Posterior cingulate gyrus (tissue), 11 donors: ENCODE measurements at regions not wholly inside any gene's neighbourhood (a gene's known extent, or its start where the extent isn't known, plus 50 kb on each side); places are given as distances from the start of the nearest gene placed in this dataset.

Experiments used
- DNase-seq, 10 donors: peaks; one replicate each; pipeline versions ENCODE4 v3.0.0 to v3.0.0-alpha.2; 2020 to 2021; ENCODE audit warnings: mixed read lengths in 3 of 10
- intact Hi-C: fragments of 100-400 bp; cut with DNase I; formaldehyde crosslinking; loops from one replicate; pipeline ENCODE4 v1.15.1; 2023

DNA sequence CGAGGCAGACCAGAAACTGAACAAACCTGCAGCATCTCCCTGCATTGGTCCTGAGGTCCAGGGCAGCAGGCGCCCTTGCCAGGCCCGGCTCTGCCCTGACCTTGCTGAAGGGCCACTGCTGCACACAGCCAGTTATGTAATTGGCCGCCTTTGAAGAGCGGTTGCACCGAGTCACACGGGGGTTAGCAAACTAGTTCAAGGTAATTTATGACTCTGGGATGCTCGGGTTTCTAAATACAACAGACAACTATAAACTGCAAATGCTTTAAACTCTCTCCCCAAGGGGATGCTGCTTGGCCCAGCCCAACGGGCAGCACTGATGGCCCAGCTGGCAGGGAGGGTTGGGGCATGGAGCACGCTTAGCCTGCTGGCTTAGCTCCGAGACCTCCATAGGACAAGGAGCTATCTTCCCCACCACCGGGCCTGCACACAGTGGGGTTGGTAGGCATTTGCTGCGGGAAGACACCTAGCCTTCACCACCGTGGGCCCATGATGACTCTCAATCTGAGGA, 60.3 kb upstream of the IQSEC1 start:
- intact Hi-C loops: no loop called here
- DNase-seq: peak in 5 of 10 donors; percentile 5 to 75 (median 31)

GRCh38 chr3:13132731-13133410, 59.6 kb upstream of the IQSEC1 start:
- intact Hi-C loops: no loop called here

GRCh38 chr3:13132281-13132680, 59.1 kb upstream of the IQSEC1 start:
- intact Hi-C loops: no loop called here
- DNase-seq: peak in 2 of 10 donors; percentile 9 to 13

More at GRCh38 chr3:13132731-13133410, 59.6 kb upstream of the IQSEC1 start:
- DNase-seq: peak in 1 of 10 donors; percentile 18

GRCh38 chr3:13130464-13131193, 57.4 kb upstream of the IQSEC1 start:
- DNase-seq: peak in 1 of 10 donors; percentile 16
- intact Hi-C loops: no loop called here

- intact Hi-C loops: no loop called here
- peak in 3 of 10 donors; percentile 23 to 76 (median 57) for DNase-seq
Observed at GRCh38 chr3:13125092-13126015, 52.1 kb upstream of the IQSEC1 start.

- peak in 3 of 10 donors; percentile 32 to 60 (median 33) for DNase-seq
Observed at GRCh38 chr3:13124631-13125030, 51.4 kb upstream of the IQSEC1 start.

GRCh38 chr3:13123765-13124164, 50.5 kb upstream of the IQSEC1 start:
- intact Hi-C loops: no loop called here

More at GRCh38 chr3:13124631-13125030, 51.4 kb upstream of the IQSEC1 start:
- intact Hi-C loops: no loop called here

DNA sequence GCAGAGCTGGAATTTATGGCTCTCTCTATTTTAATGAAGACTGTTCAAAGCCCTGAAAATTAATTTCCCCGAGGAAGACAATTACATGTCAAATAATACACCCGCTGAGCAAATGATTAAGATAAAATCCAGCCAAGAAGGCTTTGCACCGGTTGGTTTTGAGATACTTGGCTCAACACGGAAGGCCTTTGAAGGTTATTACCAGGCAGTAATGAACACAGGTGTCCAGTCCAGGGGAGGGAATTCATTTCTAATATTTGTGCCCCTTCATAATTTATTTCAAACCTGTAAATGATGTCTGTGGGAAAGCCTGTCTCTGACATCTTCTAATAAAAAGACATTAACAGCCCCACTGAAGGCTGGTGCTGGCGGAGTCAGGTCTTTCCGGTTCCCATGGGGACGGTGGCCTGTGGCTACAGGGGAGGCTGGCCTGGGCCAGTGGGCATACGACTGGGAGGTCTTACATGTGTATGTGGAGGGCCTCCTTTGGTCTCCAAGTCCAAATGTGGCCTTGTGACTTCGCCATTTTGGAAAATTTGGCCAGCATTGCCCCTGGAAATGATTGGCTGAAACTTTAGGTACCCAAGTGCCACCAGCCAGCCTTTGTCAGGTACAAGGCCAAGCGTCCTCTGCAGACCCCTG, 49.9 kb upstream of the IQSEC1 start:
- peak in 3 of 10 donors; percentile 15 to 71 (median 27) for DNase-seq
- intact Hi-C loops: no loop called here

More at GRCh38 chr3:13123765-13124164, 50.5 kb upstream of the IQSEC1 start:
- DNase-seq: peak in 1 of 10 donors; percentile 49
